Breast epithelium (tissue), 4 donors: ENCODE measurements at regions not wholly inside any gene's neighbourhood (a gene's known extent, or its start where the extent isn't known, plus 50 kb on each side); places are given as distances from the start of the nearest gene placed in this dataset.
"Not testable (repeated sequence)": the region's sequence is repeated elsewhere in the genome, so short reads cannot be mapped to it uniquely, and the experiment has no call there.

ENCODE experiments used
- DNase-seq, 2 donors: peaks; one replicate each; pipeline ENCODE4 v3.0.0-alpha.2; 2019; ENCODE audit warnings: low spot score in 2 of 2
- H3K27ac ChIP-seq, 2 donors: fragments of 200-600 bp; sonication (generic) in 1 of 2; one replicate each; pipeline ENCODE4 v1.5.1; 2016 to 2019; ENCODE audit warnings: mild to moderate bottlenecking in 1 of 2
- H3K27me3 ChIP-seq, 2 donors: fragments of 200-600 bp; sonication (generic) in 1 of 2; one replicate each; pipeline versions ENCODE4 v1.5.1 to v1.6.0; 2017 to 2019; ENCODE audit warnings: control low read depth in 1 of 2, mild to moderate bottlenecking in 1 of 2
- H3K36me3 ChIP-seq: fragments of 200-600 bp; one replicate; pipeline ENCODE4 v1.5.1; 2019
- H3K4me1 ChIP-seq, 2 donors: fragments of 200-600 bp; sonication (generic); one replicate each; pipeline ENCODE4 v1.5.1; 2016 to 2019; ENCODE audit warnings: control low read depth in 1 of 2
- H3K4me3 ChIP-seq, 3 donors: fragments of 200-600 bp; sonication (generic); 1 replicate in 2 of 3; 2 replicates in 1 of 3; pipeline ENCODE4 v1.5.1; 2016 to 2019; ENCODE audit warnings: mild to moderate bottlenecking in 3 of 3, moderate library complexity in 2 of 3
- H3K9me3 ChIP-seq, 2 donors: fragments of 200-600 bp; sonication (generic) in 1 of 2; one replicate each; pipeline ENCODE4 v1.5.1; 2016 to 2019; ENCODE audit warnings: control low read depth in 1 of 2
- POLR2A ChIP-seq: fragments of 450-650 bp; IDR thresholded peaks from one replicate; pipeline ENCODE4 v1.6.1; 2016; ENCODE audit warnings: antibody characterized with exemption, mild to moderate bottlenecking, moderate library complexity
- POLR2AphosphoS5 ChIP-seq, 3 donors: sonication (generic); formaldehyde crosslinking; IDR thresholded peaks; one replicate each; pipeline ENCODE4 v1.6.1; 2017; ENCODE audit warnings: antibody characterized with exemption in 3 of 3
- intact Hi-C: fragments of 100-400 bp; cut with DNase I; formaldehyde crosslinking; loops from one replicate; pipeline ENCODE4 v1.15.1; 2023; ENCODE audit warnings: low total_unique reads
- TF ChIP-seq, protein P1 (sequence below), 3 donors: fragments of 450-650 bp; IDR thresholded peaks; one replicate each; pipeline ENCODE4 v1.5.1; 2016 to 2017; ENCODE audit warnings: antibody characterized with exemption in 3 of 3, mild to moderate bottlenecking in 3 of 3, moderate library complexity in 3 of 3

DNA sequence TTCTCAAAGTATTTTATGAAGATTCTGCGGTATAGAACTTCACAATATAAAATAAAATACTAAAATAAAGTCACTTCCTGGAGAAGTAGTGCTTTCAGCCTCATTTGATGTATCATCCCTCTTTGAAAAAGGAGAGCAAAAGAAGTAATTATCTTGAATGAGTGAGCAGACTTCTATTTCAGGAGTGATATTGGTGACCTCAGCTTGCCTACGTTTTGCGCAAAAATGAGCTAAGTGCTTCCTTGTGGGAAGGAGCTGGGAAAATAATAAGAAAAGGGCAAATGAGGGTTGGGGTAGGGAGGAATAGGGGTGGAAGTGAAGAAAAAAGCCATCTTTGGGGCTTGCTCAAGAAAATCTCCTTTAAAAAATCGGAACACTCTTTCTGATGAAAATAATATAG lies 1773.6 kb downstream of the OLFM4 start:
- no peak for TF ChIP-seq POLR2AphosphoS5 (IDR thresholded peaks at IDR 0.05)
- TF ChIP-seq POLR2A = no peak
- TF ChIP-seq, protein P1, sequence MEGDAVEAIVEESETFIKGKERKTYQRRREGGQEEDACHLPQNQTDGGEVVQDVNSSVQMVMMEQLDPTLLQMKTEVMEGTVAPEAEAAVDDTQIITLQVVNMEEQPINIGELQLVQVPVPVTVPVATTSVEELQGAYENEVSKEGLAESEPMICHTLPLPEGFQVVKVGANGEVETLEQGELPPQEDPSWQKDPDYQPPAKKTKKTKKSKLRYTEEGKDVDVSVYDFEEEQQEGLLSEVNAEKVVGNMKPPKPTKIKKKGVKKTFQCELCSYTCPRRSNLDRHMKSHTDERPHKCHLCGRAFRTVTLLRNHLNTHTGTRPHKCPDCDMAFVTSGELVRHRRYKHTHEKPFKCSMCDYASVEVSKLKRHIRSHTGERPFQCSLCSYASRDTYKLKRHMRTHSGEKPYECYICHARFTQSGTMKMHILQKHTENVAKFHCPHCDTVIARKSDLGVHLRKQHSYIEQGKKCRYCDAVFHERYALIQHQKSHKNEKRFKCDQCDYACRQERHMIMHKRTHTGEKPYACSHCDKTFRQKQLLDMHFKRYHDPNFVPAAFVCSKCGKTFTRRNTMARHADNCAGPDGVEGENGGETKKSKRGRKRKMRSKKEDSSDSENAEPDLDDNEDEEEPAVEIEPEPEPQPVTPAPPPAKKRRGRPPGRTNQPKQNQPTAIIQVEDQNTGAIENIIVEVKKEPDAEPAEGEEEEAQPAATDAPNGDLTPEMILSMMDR (IDR thresholded peaks at IDR 0.05) = no peak
- no peak for DNase-seq
- Histone ChIP-seq H3K4me1 (no peaks in the 10 kb centered on the region), H3K27me3 (no peaks in the 10 kb centered on the region), H3K4me3 (no peak overlapping the region), H3K36me3 (no peaks in the 10 kb centered on the region), H3K27ac (no peak overlapping the region), H3K9me3 (no peaks in the 10 kb centered on the region)
- intact Hi-C loops = no loop called here

DNA sequence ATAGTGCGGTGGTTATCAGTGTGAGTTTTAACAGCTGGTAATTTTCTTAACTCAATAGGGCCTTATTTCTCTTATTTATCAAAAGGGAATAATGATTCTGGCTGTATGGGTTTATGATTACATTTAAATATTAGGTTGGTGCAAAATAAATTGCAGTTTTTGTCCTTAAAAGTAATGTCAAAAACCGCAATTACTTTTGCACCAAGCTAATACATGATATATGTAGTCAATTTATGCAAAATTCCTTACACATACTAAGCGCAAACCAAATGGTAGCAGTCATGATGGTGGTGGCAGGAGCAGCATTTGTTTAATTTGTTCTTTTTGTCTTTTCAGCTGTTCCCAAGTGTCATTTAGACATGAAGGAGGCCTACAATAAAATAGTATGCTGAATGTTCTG lies 1777.1 kb downstream of the OLFM4 start:
- DNase-seq = no peak
- Histone ChIP-seq H3K27me3 (no peaks in the 10 kb centered on the region), H3K4me3 (no peak overlapping the region), H3K4me1 (no peaks in the 10 kb centered on the region), H3K9me3 (no peaks in the 10 kb centered on the region), H3K27ac (no peak overlapping the region), H3K36me3 (no peaks in the 10 kb centered on the region)
- no peak for TF ChIP-seq POLR2AphosphoS5 (IDR thresholded peaks at IDR 0.05)
- no peak for TF ChIP-seq POLR2A
- TF ChIP-seq, protein P1 (IDR thresholded peaks at IDR 0.05) = no peak
- intact Hi-C loops = no loop called here

DNA sequence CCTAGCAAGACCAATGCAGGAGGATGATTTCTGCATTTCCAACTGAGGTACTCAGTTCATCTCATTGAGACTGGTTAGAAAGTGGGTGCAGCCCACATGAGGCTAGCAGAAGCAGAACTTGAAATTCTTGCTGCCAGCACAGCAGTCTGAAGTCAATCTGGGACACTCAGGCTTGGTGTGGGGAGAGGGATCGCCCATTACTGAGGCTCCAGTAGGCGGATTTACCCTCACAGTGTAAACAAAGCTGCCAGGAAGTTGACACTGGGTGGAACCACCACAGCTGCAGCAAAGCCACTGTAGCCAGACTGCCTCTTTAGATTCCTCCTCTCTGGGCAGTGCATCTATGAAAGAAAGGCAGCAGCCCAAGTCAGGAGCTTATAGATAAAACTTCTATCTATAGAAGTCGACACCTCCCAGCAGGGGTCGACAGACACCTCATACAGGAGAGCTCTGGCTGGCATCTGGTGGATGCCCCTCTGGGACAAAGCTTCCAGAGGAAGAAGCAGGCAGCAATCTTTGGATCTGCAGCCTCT lies 1793.4 kb downstream of the OLFM4 start:
- H3K9me3 ChIP-seq = peaks cover 0 to 15% of the 10 kb centered on the region in 2 donors

DNA sequence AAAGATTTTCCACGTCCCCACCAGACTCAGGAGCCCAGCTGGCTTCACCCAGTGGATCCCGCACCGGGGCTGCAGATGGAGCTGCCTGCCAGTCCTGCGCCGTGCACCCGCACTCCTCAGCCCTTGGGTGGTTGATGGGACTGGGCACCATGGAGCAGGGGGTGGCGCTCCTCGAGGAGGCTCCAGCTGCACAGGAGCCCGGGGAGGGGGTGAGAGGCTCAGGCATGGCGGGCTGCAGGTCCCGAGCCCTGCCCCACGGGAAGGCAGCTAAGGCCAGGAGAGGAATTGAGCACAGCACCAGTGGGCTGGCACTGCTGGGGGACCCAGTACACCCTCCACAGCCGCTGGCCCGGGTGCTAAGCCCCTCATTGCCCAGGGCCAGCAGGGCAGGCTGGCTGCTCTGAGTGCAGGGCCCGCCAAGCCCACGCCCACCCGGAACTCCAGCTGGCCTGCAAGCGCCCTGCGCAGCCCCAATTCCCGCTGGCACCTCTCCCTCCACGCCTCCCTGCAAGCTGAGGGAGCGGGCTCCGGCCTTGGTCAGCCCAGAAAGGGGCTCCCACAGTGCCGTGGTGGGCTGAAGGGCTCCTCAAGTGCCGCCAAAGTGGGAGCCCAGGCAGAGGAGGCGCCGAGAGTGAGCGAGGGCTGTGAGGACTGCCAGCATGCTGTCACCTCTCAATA lies 1800.9 kb downstream of the OLFM4 start:
- H3K36me3 ChIP-seq, intact Hi-C loops, H3K27ac ChIP-seq, H3K4me3 ChIP-seq, DNase-seq, H3K4me1 ChIP-seq, H3K27me3 ChIP-seq: not testable (repeated sequence)
- peaks cover 0 to 14% of the 10 kb centered on the region in 2 donors for H3K9me3 ChIP-seq

More for the DNA sequence above, 1793.4 kb downstream of the OLFM4 start:
- H3K27me3 ChIP-seq, H3K4me1 ChIP-seq, intact Hi-C loops, H3K36me3 ChIP-seq, DNase-seq, H3K27ac ChIP-seq, H3K4me3 ChIP-seq: not testable (repeated sequence)

DNA sequence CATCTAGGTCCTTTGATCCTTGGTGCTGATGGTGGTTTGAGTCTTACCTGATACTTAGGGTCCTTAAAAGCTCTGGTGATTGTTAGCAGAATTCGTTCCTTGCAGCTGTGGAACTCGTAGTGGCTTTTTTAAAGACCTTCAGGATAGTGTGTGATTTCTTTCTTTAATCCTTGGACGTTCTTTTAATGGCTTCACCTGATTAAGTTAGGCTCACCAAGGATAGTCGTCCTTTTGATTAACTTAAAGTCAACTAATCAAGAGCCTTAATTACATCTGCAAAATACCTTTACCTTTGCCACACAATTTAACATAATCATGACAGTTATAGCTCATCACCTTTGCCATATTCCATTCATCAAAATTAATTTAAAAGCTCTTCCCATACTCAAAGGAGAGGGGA lies 1807.7 kb downstream of the OLFM4 start:
- Histone ChIP-seq H3K4me3 (no peak overlapping the region), H3K36me3 (no peaks in the 10 kb centered on the region), H3K27ac (no peak overlapping the region), H3K9me3 (no peaks in the 10 kb centered on the region), H3K4me1 (no peaks in the 10 kb centered on the region), H3K27me3 (no peaks in the 10 kb centered on the region)
- no peak for DNase-seq
- intact Hi-C loops = no loop called here
- TF ChIP-seq POLR2A = no peak
- TF ChIP-seq POLR2AphosphoS5 (IDR thresholded peaks at IDR 0.05) = no peak
- TF ChIP-seq, protein P1 (IDR thresholded peaks at IDR 0.05) = no peak

DNA sequence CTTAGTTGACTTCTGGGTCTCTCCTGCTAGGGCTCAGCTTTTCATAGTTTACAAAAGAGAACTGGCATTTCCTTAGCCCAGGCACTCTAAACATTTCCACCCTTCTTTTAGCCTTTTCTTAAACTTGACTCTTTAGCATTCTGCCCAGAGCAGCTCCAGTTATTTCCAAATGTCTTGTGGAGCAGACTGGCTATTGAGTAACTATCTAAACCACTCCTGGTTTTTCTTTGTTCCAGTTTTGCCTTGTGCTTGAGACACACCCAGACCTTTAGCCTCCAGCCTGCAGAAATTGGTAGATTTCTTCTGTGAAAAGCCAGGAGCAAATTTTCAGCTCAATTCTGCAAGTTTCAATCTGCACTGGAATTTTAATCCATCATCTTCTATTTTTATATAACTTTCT lies 1813.1 kb downstream of the OLFM4 start:
- intact Hi-C loops = no loop called here
- no peaks in the 10 kb centered on the region for H3K36me3 ChIP-seq
- no peak overlapping the region for H3K27ac ChIP-seq
- H3K4me3 ChIP-seq = no peak overlapping the region
- TF ChIP-seq POLR2AphosphoS5 (IDR thresholded peaks at IDR 0.05) = no peak
- TF ChIP-seq POLR2A = no peak
- TF ChIP-seq, protein P1 (IDR thresholded peaks at IDR 0.05) = no peak
- no peak for DNase-seq
- no peaks in the 10 kb centered on the region for H3K4me1 ChIP-seq
- H3K27me3 ChIP-seq = no peaks in the 10 kb centered on the region
- H3K9me3 ChIP-seq = no peaks in the 10 kb centered on the region
